Muscle of leg (tissue), 3 donors: ENCODE measurements at regions not wholly inside any gene's neighbourhood (a gene's known extent, or its start where the extent isn't known, plus 50 kb on each side); places are given as distances from the start of the nearest gene placed in this dataset.

ENCODE experiments used
- DNase-seq: peaks from one replicate; pipeline ENCODE4 v3.0.0; 2013
- H3K27ac ChIP-seq: one replicate; pipeline ENCODE4 v1.5.1; 2013; ENCODE audit warnings: mild to moderate bottlenecking, low read length, control low read depth
- H3K27me3 ChIP-seq: one replicate; pipeline ENCODE4 v1.6.1; 2013; ENCODE audit warnings: low read length; ENCODE audit not compliant: control insufficient read depth, insufficient read depth
- H3K36me3 ChIP-seq: one replicate; pipeline ENCODE4 v1.6.1; 2013; ENCODE audit warnings: low read length; ENCODE audit not compliant: control insufficient read depth, insufficient read depth
- H3K4me1 ChIP-seq: one replicate; pipeline ENCODE4 v1.6.1; 2013; ENCODE audit warnings: low read length; ENCODE audit not compliant: control insufficient read depth, insufficient read depth
- H3K4me3 ChIP-seq: one replicate; pipeline ENCODE4 v1.5.1; 2013; ENCODE audit warnings: low read length, control low read depth
- H3K9me3 ChIP-seq: replicated peaks from 2 replicates; pipeline ENCODE4 v1.6.1; 2013; ENCODE audit warnings: low read depth, low read length; ENCODE audit not compliant: control insufficient read depth
- WGBS: methylation state at CpG from one replicate; pipeline ENCODE4 v1.1.5; 2013; ENCODE audit warnings: missing lambda C conversion rate; ENCODE audit not compliant: insufficient coverage; 5-methylcytosine and 5-hydroxymethylcytosine counted together

DNA sequence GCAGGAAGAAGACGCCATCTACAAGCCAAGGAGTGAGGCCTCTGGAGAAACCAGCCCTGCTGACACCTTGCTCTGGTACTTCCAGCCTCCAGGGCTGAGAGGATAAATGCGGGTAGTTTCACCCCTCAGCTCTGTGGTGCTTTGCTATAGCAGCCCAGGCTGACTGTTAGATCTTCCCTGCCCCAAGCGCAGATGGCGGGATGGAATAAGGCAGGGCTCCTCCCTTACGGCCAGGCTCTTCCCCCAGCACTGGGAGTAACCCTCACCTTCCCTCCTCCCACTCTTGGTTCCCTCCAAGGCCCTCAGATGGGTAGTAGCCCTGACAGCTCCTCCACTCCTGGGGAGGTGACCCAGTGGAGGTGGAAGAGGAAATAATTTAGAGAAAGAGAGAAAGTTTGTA is 285.1 kb downstream of the GADD45G start:
- peaks cover 27% of the 10 kb centered on the region for H3K4me1 ChIP-seq
- DNase-seq: no peak
- peaks cover 6% of the 10 kb centered on the region for H3K27me3 ChIP-seq
- WGBS: 100% methylated on average over 2 of the region's 5 CpGs
- H3K4me3 ChIP-seq: no peak overlapping the region
- H3K36me3 ChIP-seq: no peaks in the 10 kb centered on the region
- no peak overlapping the region for H3K27ac ChIP-seq
- H3K9me3 ChIP-seq: no peaks in the 10 kb centered on the region

DNA sequence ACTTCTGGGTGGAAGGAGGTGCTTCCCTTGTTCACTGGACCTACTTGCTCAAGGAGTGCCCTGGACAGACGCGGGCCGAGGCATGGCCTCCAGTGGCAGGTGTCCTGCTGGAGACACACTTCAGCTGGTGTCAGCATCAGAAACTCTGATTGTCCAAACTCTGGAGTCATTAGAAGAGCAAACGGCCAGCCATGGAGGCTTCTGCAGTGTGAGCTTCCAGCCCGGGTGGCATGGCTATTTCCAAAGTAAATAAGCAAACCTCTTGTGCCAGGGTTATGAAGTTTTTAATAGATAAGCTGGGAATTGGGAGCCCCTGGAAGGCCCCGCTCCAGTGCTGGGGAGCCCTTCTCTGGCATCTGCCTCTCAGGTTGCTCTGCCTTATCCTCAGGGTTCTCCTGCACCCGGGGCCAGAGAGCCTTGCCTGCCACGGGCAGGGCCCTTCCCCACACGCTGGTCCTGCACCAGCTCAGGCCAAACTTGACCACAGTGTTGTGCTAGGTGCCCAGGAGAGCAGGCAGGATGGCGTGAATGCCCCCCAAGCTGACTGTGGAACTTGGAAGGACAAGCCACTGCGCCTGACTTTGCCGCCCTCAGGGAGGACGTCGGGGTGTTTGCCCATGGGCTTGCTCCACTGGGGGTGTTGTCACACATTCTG is 285.6 kb downstream of the GADD45G start:
- DNase-seq: no peak
- WGBS: 78% methylated on average over 13 of the region's 14 CpGs
- H3K4me3 ChIP-seq: no peak overlapping the region
- H3K36me3 ChIP-seq: no peaks in the 10 kb centered on the region
- H3K27ac ChIP-seq: no peak overlapping the region
- H3K27me3 ChIP-seq: peaks cover 6% of the 10 kb centered on the region
- peaks cover 23% of the 10 kb centered on the region for H3K4me1 ChIP-seq
- H3K9me3 ChIP-seq: no peaks in the 10 kb centered on the region

DNA sequence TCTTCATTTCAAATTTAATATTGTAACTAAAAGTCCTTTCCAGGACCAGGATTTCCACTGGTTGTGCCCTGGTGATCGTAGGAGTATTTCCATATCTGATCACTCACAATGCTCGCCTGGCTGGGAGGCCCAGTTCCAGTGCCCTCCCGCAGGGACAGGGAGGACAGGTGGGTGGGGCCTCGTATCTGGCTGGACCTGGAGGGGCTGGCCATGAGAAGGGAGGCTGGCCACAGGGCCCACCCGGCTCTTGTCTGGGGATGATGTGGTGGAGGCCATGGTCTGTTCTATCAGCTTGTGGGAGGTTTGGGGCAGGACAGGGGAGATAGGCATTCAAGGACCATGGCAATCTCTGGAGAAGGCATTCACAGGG is 286.4 kb downstream of the GADD45G start:
- no peaks in the 10 kb centered on the region for H3K36me3 ChIP-seq
- H3K4me3 ChIP-seq: no peak overlapping the region
- H3K4me1 ChIP-seq: peaks cover 21% of the 10 kb centered on the region
- 65% methylated on average over 4 of the region's 5 CpGs for WGBS
- no peaks in the 10 kb centered on the region for H3K9me3 ChIP-seq
- H3K27me3 ChIP-seq: peaks cover 6% of the 10 kb centered on the region
- no peak overlapping the region for H3K27ac ChIP-seq
- DNase-seq: no peak

- H3K27ac ChIP-seq: peak overlapping the region; percentile 29
- 29% methylated on average over 3 of the region's 6 CpGs for whole genome bisulfite sequencing
Observed at GRCh38 chr9:89891591-89892304, 286.9 kb downstream of the GADD45G start.

GRCh38 chr9:89892920-89893319 is 288.1 kb downstream of the GADD45G start:
- Histone ChIP-seq H3K27ac (no peak overlapping the region), H3K9me3 (no peaks in the 10 kb centered on the region), H3K4me1 (peaks cover 9% of the 10 kb centered on the region), H3K36me3 (no peaks in the 10 kb centered on the region), H3K27me3 (peaks cover 6% of the 10 kb centered on the region), H3K4me3 (no peak overlapping the region)
- no CpG with 5 or more reads among the region's 6 CpGs for WGBS
- DNase-seq: no peak

More at GRCh38 chr9:89891591-89892304, 286.9 kb downstream of the GADD45G start:
- Histone ChIP-seq H3K27me3 (peaks cover 6% of the 10 kb centered on the region), H3K4me1 (peaks cover 15% of the 10 kb centered on the region), H3K4me3 (no peak overlapping the region), H3K36me3 (no peaks in the 10 kb centered on the region), H3K9me3 (no peaks in the 10 kb centered on the region)
- peak; percentile 84 for DNase-seq

DNA sequence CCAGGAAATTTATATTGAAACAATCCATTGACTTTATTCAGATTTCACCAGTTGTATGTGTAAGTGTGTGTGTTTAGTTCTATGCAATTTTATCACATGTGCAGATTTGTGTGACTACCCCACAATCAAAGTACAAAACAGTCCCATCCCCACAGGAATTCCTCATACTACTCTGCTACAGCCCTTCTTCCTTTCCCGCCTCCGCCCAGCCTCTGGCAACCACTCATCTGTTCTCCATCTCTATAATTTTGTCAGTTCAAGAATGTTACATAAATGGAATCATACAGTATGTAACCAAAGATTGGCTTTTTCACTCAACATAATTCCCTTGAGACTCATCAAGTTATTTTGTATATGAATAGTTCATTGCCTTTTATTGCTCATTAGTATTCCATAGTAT is 289.1 kb downstream of the GADD45G start:
- peaks cover 3% of the 10 kb centered on the region for H3K27me3 ChIP-seq
- H3K9me3 ChIP-seq: no peaks in the 10 kb centered on the region
- H3K27ac ChIP-seq: no peak overlapping the region
- no CpG with 5 or more reads among the region's 2 CpGs for WGBS
- DNase-seq: no peak
- no peak overlapping the region for H3K4me3 ChIP-seq
- H3K36me3 ChIP-seq: no peaks in the 10 kb centered on the region
- H3K4me1 ChIP-seq: peaks cover 9% of the 10 kb centered on the region

GRCh38 chr9:89896806-89897340 is 292.1 kb downstream of the GADD45G start:
- H3K27ac ChIP-seq: no peak overlapping the region
- no peaks in the 10 kb centered on the region for H3K27me3 ChIP-seq
- H3K9me3 ChIP-seq: no peaks in the 10 kb centered on the region
- DNase-seq: no peak
- H3K4me1 ChIP-seq: peaks cover 7% of the 10 kb centered on the region
- no peaks in the 10 kb centered on the region for H3K36me3 ChIP-seq
- H3K4me3 ChIP-seq: no peak overlapping the region
- no CpG with 5 or more reads among the region's 5 CpGs for WGBS

GRCh38 chr9:89899573-89899972 is 294.8 kb downstream of the GADD45G start:
- 100% methylated on average over 1 of the region's 3 CpGs for WGBS
- no peaks in the 10 kb centered on the region for H3K27me3 ChIP-seq
- H3K27ac ChIP-seq: no peak overlapping the region
- H3K9me3 ChIP-seq: no peaks in the 10 kb centered on the region
- DNase-seq: no peak
- no peak overlapping the region for H3K4me3 ChIP-seq
- H3K4me1 ChIP-seq: peaks cover 12% of the 10 kb centered on the region
- H3K36me3 ChIP-seq: no peaks in the 10 kb centered on the region

DNA sequence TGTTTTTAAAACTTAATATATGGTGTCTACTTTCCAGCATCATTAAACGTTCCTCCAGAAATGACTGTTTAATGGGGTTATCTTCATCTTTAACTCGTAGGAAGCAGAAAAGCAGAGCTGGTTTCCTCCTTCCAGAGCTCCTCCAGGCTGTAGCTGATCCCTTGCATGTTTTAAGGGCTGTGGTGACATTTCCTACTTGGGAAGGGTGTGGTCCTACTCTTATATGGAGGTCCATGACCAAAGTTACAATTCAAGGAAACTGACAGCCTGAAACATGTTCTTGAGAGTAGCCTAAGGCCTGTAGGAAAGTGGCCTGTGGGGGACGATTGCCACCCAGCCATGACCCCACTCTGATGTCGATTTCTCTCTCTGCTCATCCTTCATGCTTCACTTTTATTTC is 297.1 kb downstream of the GADD45G start:
- WGBS: 80% methylated on average over 1 of the region's 4 CpGs
- Histone ChIP-seq H3K27ac (no peak overlapping the region), H3K36me3 (no peaks in the 10 kb centered on the region), H3K4me1 (peaks cover 12% of the 10 kb centered on the region), H3K4me3 (no peak overlapping the region), H3K27me3 (no peaks in the 10 kb centered on the region), H3K9me3 (no peaks in the 10 kb centered on the region)
- no peak for DNase-seq

GRCh38 chr9:89902450-89903140 is 297.8 kb downstream of the GADD45G start:
- Histone ChIP-seq H3K27me3 (no peaks in the 10 kb centered on the region), H3K4me1 (peaks cover 12% of the 10 kb centered on the region), H3K36me3 (no peaks in the 10 kb centered on the region), H3K9me3 (no peaks in the 10 kb centered on the region), H3K4me3 (no peak overlapping the region), H3K27ac (no peak overlapping the region)
- DNase-seq: peak; percentile 89
- no CpG with 5 or more reads among the region's 8 CpGs for WGBS
